K562 (cell line): ENCODE measurements at regions not wholly inside any gene's neighbourhood (a gene's known extent, or its start where the extent isn't known, plus 50 kb on each side); places are given as distances from the start of the nearest gene placed in this dataset.

Experiments used
- ATAC-seq: fragments of 200-7000 bp; cut with Tn5 transposase; 3 replicates; pipeline ENCODE4 v1.9.1; 2020; ENCODE audit warnings: moderate library complexity
- BruUV-seq: library from RNA; stranded (reverse); fragments of 400-500 nt; replicated peaks from 2 replicates; lab custom pipeline; 2021; lab: Mats Ljungman, UMichigan
- CTCF ChIA-PET: fragments of 300-600 bp; formaldehyde crosslinking; extraction: SDS; loops from one replicate; lab custom pipeline; 2021; ENCODE audit warnings: low intra/inter-chr PET ratio; lab: Yijun Ruan, JAX
- POLR2A ChIA-PET: fragments of 300-600, 350-650 bp; sonication (Branson Sonifier 250); formaldehyde crosslinking; extraction: SDS; loops from one replicate; lab custom pipeline; 2021; ENCODE audit warnings: antibody characterized with exemption, inconsistent platforms; lab: Yijun Ruan, JAX
- DNase-seq, 4 experiments: peaks; one replicate each; pipeline versions ENCODE4 v3.0.0 to v3.0.0-alpha.2; 2011 to 2018; ENCODE audit warnings: low spot score in 3 of 4, mixed read lengths in 3 of 4; ENCODE audit errors: extremely low read depth in 1 of 4
- FAIRE-seq: peaks from 2 replicates; lab custom pipeline; 2011; peaks lifted over from hg19 to GRCh38; lab: Jason Lieb, UNC
- H2AFZ ChIP-seq: 2 replicates; pipeline ENCODE4 v1.6.0; 2011; ENCODE audit warnings: low read depth, low read length, control low read depth, inconsistent platforms
- H3K27ac ChIP-seq: fragments of 200-600 bp; 3 replicates; pipeline ENCODE4 v1.8.0; 2011; ENCODE audit warnings: low read depth, mild to moderate bottlenecking, control low read depth, inconsistent platforms, low read length, moderate library complexity, mixed read lengths; ENCODE audit errors: extremely low read depth
- H3K27me3 ChIP-seq, 2 experiments: fragments of 300-600 bp in 1 of 2; 2 replicates in 1 of 2; 3 replicates in 1 of 2; pipeline versions ENCODE4 v1.6.0 to v1.8.0; 2011; ENCODE audit warnings: inconsistent platforms in 2 of 2, low read length in 2 of 2, mild to moderate bottlenecking in 1 of 2, mixed read lengths in 1 of 2, moderate library complexity in 1 of 2; ENCODE audit not compliant: control insufficient read depth in 2 of 2, insufficient read depth in 2 of 2
- H3K36me3 ChIP-seq: fragments of 300-600 bp; 3 replicates; pipeline ENCODE4 v1.8.0; 2011; ENCODE audit warnings: mild to moderate bottlenecking, low read length, inconsistent platforms; ENCODE audit not compliant: control insufficient read depth, insufficient read depth
- H3K4me1 ChIP-seq, 2 experiments: fragments of 200-600 bp in 1 of 2; replicated peaks in 1 of 2; 2 replicates in 1 of 2; 3 replicates in 1 of 2; pipeline versions ENCODE4 v1.5.1 to v1.8.0; 2011; ENCODE audit warnings: inconsistent platforms in 2 of 2, low read length in 2 of 2, mild to moderate bottlenecking in 1 of 2, mixed read lengths in 1 of 2, moderate library complexity in 1 of 2; ENCODE audit not compliant: control insufficient read depth in 2 of 2, insufficient read depth in 2 of 2
- H3K4me2 ChIP-seq: 2 replicates; pipeline ENCODE4 v1.6.1; 2011; ENCODE audit warnings: low read length, control low read depth, inconsistent platforms, mixed read lengths; ENCODE audit not compliant: insufficient read depth
- H3K4me3 ChIP-seq: fragments of 200-600 bp; sonication (generic), shearing (Covaris generic); 2 replicates; pipeline ENCODE4 v1.5.1; 2016; ENCODE audit warnings: control low read depth, inconsistent platforms
- H3K79me2 ChIP-seq: fragments of 200-600 bp; 3 replicates; pipeline ENCODE4 v1.8.0; 2011; ENCODE audit warnings: low read length, inconsistent platforms; ENCODE audit not compliant: control insufficient read depth, insufficient read depth
- H3K9ac ChIP-seq, 2 experiments: 2 replicates each; pipeline versions ENCODE4 v1.6.0 to v1.6.1; 2011; ENCODE audit warnings: low read depth in 2 of 2, low read length in 2 of 2, control low read depth in 1 of 2, inconsistent platforms in 1 of 2, mild to moderate bottlenecking in 1 of 2, mixed read lengths in 1 of 2; ENCODE audit not compliant: insufficient read depth in 1 of 2
- H3K9me1 ChIP-seq: one replicate; pipeline ENCODE4 v1.6.0; 2011; ENCODE audit warnings: inconsistent platforms, mild to moderate bottlenecking, low read length, moderate library complexity; ENCODE audit not compliant: control insufficient read depth, insufficient read depth
- H3K9me3 ChIP-seq: replicated peaks from 2 replicates; pipeline ENCODE4 v1.5.1; 2011; ENCODE audit warnings: low read depth, low read length, inconsistent platforms; ENCODE audit not compliant: control insufficient read depth, insufficient read depth
- H4K20me1 ChIP-seq: replicated peaks from 2 replicates; pipeline ENCODE4 v1.6.1; 2011; ENCODE audit warnings: low read length, inconsistent platforms, mixed read lengths; ENCODE audit not compliant: control insufficient read depth, insufficient read depth
- BCL6 ChIP-seq: fragments of 250-450 bp; sonication (Bioruptor Pico); IDR thresholded peaks from 2 replicates; pipeline ENCODE4 v1.4.0; 2020
- CBX1 ChIP-seq: sonication (generic); IDR thresholded peaks from 2 replicates; pipeline ENCODE4 v1.6.1; 2016; ENCODE audit warnings: antibody characterized with exemption, low read depth, mild to moderate bottlenecking
- CREM ChIP-seq: IDR thresholded peaks from 2 replicates; pipeline ENCODE4 v1.6.1; 2014; ENCODE audit warnings: antibody characterized with exemption, low read depth
- HLTF ChIP-seq: fragments of 450-650 bp; IDR thresholded peaks from 2 replicates; pipeline ENCODE4 v1.6.1; 2016
- JUNB ChIP-seq: fragments of 450-650 bp; formaldehyde crosslinking; conservative IDR thresholded peaks from 2 replicates; pipeline ENCODE4 v1.4.0; 2020; ENCODE audit warnings: mild to moderate bottlenecking
- SIN3A ChIP-seq, 2 experiments: fragments of 150-350 bp in 1 of 2; IDR thresholded peaks; 2 replicates each; pipeline ENCODE4 v1.6.1; 2011 to 2016; ENCODE audit warnings: borderline replicate concordance in 2 of 2, low read depth in 2 of 2, low read length in 2 of 2, mild to moderate bottlenecking in 2 of 2, moderate library complexity in 2 of 2; ENCODE audit not compliant: control insufficient read depth in 1 of 2
- ZNF41 ChIP-seq: fragments of 250-450 bp; sonication (Bioruptor Pico); conservative IDR thresholded peaks from 2 replicates; pipeline ENCODE4 v1.4.0; 2020; ENCODE audit warnings: mild to moderate bottlenecking
- whole genome bisulfite sequencing: fragments of 100-300 bp; shearing (Covaris generic); methylation state at CpG from one replicate; pipeline ENCODE4 v1.1.6; 2016; ENCODE audit warnings: low coverage, mixed read lengths; ENCODE audit not compliant: insufficient coverage; ENCODE audit errors: missing lambda C conversion rate; 5-methylcytosine and 5-hydroxymethylcytosine counted together
- in situ Hi-C: fragments of 300-500 bp; cut with MboI; formaldehyde crosslinking; loops from 4 replicates; pipeline ENCODE4 v1.15.0; 2018; ENCODE audit warnings: inconsistent platforms, mixed read lengths
- intact Hi-C: fragments of 100-400 bp; cut with micrococcal nuclease; formaldehyde crosslinking; loops from 2 replicates; pipeline ENCODE4 v1.14.2; 2022
- TF ChIP-seq, protein P1 (sequence below): fragments of 200-600 bp; sonication (generic); IDR thresholded peaks from one replicate; pipeline ENCODE4 v1.6.1; 2012; ENCODE audit warnings: mild to moderate bottlenecking, low read depth, low read length, inconsistent platforms
- TF ChIP-seq, protein P2 (sequence below), 2 experiments: fragments of 450-650 bp in 1 of 2; sonication (generic) in 1 of 2; formaldehyde crosslinking in 1 of 2; IDR thresholded peaks in 1 of 2; conservative IDR thresholded peaks in 1 of 2; 2 replicates each; pipeline versions ENCODE4 v1.6.1 to v1.8.1; 2016 to 2023; ENCODE audit warnings: mild to moderate bottlenecking in 2 of 2, moderate library complexity in 2 of 2, inconsistent platforms in 1 of 2, missing genetic modification reagents in 1 of 2

GRCh38 chr7:66576646-66577045 is 52.0 kb upstream of the KCTD7 start:
- Histone ChIP-seq H4K20me1 (peaks cover 3% of the 10 kb centered on the region; the same call in 1 of the 2 replicates), H3K36me3 (peaks cover 69% of the 10 kb centered on the region), H3K4me3 (no peak overlapping the region), H2AFZ (no peak overlapping the region), H3K9me3 (no peaks in the 10 kb centered on the region), H3K4me2 (no peak overlapping the region), H3K27ac (no peak overlapping the region), H3K4me1 (no peaks in the 10 kb centered on the region; a peak in 2 of 5 replicates), H3K9me1 (peaks cover 4% of the 10 kb centered on the region), H3K79me2 (peaks cover 82% of the 10 kb centered on the region), H3K9ac (no peak overlapping the region), H3K27me3 (no peaks in the 10 kb centered on the region)
- WGBS: 86% methylated on average over 7 of the region's 7 CpGs
- no TSS peak for BruUV-seq
- DNase-seq: no peak
- in situ Hi-C loops: no loop called here
- no peak for FAIRE-seq
- ChIA-PET POLR2A (interaction anchor here (1.1 to 1.3 kb wide), 2 partner anchors 8 to 9 kb away, joined by 3 read pairs; no protein-coding TSS in a partner anchor), CTCF (no interaction called here)
- intact Hi-C loops: no loop called here
- ATAC-seq: no peak
- TF ChIP-seq CBX1: no peak
- no peak for TF ChIP-seq ZNF41 (CRISPR knock-in tag)
- TF ChIP-seq BCL6 (CRISPR knock-in tag): no peak
- no peak for TF ChIP-seq HLTF
- TF ChIP-seq, protein P1, sequence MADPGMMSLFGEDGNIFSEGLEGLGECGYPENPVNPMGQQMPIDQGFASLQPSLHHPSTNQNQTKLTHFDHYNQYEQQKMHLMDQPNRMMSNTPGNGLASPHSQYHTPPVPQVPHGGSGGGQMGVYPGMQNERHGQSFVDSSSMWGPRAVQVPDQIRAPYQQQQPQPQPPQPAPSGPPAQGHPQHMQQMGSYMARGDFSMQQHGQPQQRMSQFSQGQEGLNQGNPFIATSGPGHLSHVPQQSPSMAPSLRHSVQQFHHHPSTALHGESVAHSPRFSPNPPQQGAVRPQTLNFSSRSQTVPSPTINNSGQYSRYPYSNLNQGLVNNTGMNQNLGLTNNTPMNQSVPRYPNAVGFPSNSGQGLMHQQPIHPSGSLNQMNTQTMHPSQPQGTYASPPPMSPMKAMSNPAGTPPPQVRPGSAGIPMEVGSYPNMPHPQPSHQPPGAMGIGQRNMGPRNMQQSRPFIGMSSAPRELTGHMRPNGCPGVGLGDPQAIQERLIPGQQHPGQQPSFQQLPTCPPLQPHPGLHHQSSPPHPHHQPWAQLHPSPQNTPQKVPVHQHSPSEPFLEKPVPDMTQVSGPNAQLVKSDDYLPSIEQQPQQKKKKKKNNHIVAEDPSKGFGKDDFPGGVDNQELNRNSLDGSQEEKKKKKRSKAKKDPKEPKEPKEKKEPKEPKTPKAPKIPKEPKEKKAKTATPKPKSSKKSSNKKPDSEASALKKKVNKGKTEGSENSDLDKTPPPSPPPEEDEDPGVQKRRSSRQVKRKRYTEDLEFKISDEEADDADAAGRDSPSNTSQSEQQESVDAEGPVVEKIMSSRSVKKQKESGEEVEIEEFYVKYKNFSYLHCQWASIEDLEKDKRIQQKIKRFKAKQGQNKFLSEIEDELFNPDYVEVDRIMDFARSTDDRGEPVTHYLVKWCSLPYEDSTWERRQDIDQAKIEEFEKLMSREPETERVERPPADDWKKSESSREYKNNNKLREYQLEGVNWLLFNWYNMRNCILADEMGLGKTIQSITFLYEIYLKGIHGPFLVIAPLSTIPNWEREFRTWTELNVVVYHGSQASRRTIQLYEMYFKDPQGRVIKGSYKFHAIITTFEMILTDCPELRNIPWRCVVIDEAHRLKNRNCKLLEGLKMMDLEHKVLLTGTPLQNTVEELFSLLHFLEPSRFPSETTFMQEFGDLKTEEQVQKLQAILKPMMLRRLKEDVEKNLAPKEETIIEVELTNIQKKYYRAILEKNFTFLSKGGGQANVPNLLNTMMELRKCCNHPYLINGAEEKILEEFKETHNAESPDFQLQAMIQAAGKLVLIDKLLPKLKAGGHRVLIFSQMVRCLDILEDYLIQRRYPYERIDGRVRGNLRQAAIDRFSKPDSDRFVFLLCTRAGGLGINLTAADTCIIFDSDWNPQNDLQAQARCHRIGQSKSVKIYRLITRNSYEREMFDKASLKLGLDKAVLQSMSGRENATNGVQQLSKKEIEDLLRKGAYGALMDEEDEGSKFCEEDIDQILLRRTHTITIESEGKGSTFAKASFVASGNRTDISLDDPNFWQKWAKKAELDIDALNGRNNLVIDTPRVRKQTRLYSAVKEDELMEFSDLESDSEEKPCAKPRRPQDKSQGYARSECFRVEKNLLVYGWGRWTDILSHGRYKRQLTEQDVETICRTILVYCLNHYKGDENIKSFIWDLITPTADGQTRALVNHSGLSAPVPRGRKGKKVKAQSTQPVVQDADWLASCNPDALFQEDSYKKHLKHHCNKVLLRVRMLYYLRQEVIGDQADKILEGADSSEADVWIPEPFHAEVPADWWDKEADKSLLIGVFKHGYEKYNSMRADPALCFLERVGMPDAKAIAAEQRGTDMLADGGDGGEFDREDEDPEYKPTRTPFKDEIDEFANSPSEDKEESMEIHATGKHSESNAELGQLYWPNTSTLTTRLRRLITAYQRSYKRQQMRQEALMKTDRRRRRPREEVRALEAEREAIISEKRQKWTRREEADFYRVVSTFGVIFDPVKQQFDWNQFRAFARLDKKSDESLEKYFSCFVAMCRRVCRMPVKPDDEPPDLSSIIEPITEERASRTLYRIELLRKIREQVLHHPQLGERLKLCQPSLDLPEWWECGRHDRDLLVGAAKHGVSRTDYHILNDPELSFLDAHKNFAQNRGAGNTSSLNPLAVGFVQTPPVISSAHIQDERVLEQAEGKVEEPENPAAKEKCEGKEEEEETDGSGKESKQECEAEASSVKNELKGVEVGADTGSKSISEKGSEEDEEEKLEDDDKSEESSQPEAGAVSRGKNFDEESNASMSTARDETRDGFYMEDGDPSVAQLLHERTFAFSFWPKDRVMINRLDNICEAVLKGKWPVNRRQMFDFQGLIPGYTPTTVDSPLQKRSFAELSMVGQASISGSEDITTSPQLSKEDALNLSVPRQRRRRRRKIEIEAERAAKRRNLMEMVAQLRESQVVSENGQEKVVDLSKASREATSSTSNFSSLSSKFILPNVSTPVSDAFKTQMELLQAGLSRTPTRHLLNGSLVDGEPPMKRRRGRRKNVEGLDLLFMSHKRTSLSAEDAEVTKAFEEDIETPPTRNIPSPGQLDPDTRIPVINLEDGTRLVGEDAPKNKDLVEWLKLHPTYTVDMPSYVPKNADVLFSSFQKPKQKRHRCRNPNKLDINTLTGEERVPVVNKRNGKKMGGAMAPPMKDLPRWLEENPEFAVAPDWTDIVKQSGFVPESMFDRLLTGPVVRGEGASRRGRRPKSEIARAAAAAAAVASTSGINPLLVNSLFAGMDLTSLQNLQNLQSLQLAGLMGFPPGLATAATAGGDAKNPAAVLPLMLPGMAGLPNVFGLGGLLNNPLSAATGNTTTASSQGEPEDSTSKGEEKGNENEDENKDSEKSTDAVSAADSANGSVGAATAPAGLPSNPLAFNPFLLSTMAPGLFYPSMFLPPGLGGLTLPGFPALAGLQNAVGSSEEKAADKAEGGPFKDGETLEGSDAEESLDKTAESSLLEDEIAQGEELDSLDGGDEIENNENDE: no peak
- TF ChIP-seq, protein P2, sequence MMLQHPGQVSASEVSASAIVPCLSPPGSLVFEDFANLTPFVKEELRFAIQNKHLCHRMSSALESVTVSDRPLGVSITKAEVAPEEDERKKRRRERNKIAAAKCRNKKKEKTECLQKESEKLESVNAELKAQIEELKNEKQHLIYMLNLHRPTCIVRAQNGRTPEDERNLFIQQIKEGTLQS (IDR thresholded peaks at IDR 0.05): no peak
- TF ChIP-seq, protein P2 (CRISPR knock-in tag; conservative IDR thresholded peaks at IDR 0.05): no peak
- TF ChIP-seq SIN3A (IDR thresholded peaks at IDR 0.05; ENCODE audit: borderline replicate concordance in 2 of 2, control insufficient read depth in 1 of 2, low read depth in 2 of 2, low read length in 2 of 2): no peak
- no peak for TF ChIP-seq CREM
- no peak for TF ChIP-seq JUNB (CRISPR knock-in tag)
